Hepatocyte (in vitro differentiated cells): ENCODE measurements at regions not wholly inside any gene's neighbourhood (a gene's known extent, or its start where the extent isn't known, plus 50 kb on each side); places are given as distances from the start of the nearest gene placed in this dataset.

ENCODE experiments used
- DNase-seq: peaks from one replicate; pipeline ENCODE4 v3.0.0-alpha.2; 2016; ENCODE audit warnings: low spot score
- H2AFZ ChIP-seq: fragments of 200-600 bp; sonication (generic); 2 replicates; pipeline ENCODE4 v1.6.0; 2016; ENCODE audit warnings: antibody characterized with exemption, mild to moderate bottlenecking
- H3K27ac ChIP-seq: fragments of 200-600 bp; sonication (generic); 2 replicates; pipeline ENCODE4 v1.5.1; 2016; ENCODE audit warnings: mild to moderate bottlenecking
- H3K27me3 ChIP-seq: fragments of 200-600 bp; sonication (generic); 2 replicates; pipeline ENCODE4 v1.6.1; 2016
- H3K36me3 ChIP-seq: fragments of 200-600 bp; sonication (generic); replicated peaks from 2 replicates; pipeline ENCODE4 v1.5.1; 2016; ENCODE audit warnings: low read depth; ENCODE audit not compliant: insufficient read depth
- H3K4me1 ChIP-seq: fragments of 200-600 bp; sonication (generic); 2 replicates; pipeline ENCODE4 v1.5.1; 2016; ENCODE audit warnings: mild to moderate bottlenecking, moderate library complexity; ENCODE audit not compliant: insufficient read depth
- H3K4me2 ChIP-seq: fragments of 200-600 bp; sonication (generic); 2 replicates; pipeline ENCODE4 v1.6.0; 2016
- H3K4me3 ChIP-seq: fragments of 200-600 bp; sonication (generic); 2 replicates; pipeline ENCODE4 v1.5.1; 2016; ENCODE audit warnings: mild to moderate bottlenecking
- H3K79me2 ChIP-seq: fragments of 200-600 bp; sonication (generic); 2 replicates; pipeline ENCODE4 v1.6.0; 2017; ENCODE audit warnings: mild to moderate bottlenecking
- H3K9me2 ChIP-seq: fragments of 200-600 bp; sonication (generic); replicated peaks from 2 replicates; pipeline ENCODE4 v1.6.0; 2017; ENCODE audit warnings: mild to moderate bottlenecking; ENCODE audit not compliant: insufficient read depth
- H3K9me3 ChIP-seq: fragments of 200-600 bp; sonication (generic); 2 replicates; pipeline ENCODE4 v1.5.1; 2016; ENCODE audit warnings: low read depth, mild to moderate bottlenecking
- H4K20me1 ChIP-seq: fragments of 200-600 bp; sonication (generic); 2 replicates; pipeline ENCODE4 v1.6.0; 2016; ENCODE audit warnings: mild to moderate bottlenecking; ENCODE audit not compliant: insufficient read depth, poor library complexity, severe bottlenecking
- EZH2 ChIP-seq: fragments of 200-600 bp; sonication (generic); IDR thresholded peaks from 2 replicates; pipeline ENCODE4 v1.6.1; 2016; ENCODE audit warnings: antibody characterized with exemption, mild to moderate bottlenecking, borderline replicate concordance
- EZH2phosphoT487 ChIP-seq: fragments of 200-600 bp; sonication (generic); IDR thresholded peaks from one replicate; pipeline ENCODE4 v1.6.1; 2018; ENCODE audit warnings: antibody characterized with exemption, mild to moderate bottlenecking, low read depth, moderate library complexity; ENCODE audit not compliant: unreplicated experiment, severe bottlenecking
- WGBS: methylation state at CpG from one replicate; pipeline ENCODE4 v1.1.6; 2016; ENCODE audit warnings: low lambda C conversion rate; ENCODE audit errors: missing lambda C conversion rate; 5-methylcytosine and 5-hydroxymethylcytosine counted together
- TF ChIP-seq, protein P1 (sequence below): fragments of 200-600 bp; sonication (generic); IDR thresholded peaks from 2 replicates; pipeline ENCODE4 v1.5.1; 2016; ENCODE audit warnings: antibody characterized with exemption, mild to moderate bottlenecking; ENCODE audit not compliant: poor library complexity

DNA sequence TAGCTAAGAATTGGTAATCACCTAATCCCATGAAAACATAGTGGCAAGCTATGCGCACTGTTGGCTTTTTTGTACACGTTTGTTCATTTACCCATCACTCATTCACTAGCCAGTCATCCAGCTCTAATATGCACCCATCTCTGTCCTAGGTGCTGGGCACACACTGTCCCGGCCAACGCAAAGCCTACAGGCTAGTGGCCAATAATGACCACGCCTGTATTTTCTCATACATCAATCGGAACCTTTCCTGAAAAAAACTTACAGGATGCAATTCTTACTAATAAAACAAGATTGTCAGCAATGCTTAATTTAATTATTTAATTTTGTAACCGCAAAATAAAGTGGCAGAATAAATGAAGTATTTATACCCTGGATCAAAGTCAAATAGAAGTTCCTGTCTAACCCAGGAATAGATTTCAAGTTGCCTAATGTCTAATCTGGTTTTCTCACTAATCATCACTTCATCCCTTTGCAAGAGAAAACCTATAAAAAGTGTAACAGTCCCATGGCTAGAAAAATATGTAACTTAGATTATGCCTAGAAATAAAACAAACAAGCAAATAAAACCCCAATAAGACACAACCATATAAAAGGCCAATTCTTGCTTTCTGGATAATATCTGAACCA lies 143.3 kb upstream of the BLID start:
- Histone ChIP-seq H3K9me3 (no peaks in the 10 kb centered on the region), H3K9me2 (no peaks in the 10 kb centered on the region), H3K36me3 (no peaks in the 10 kb centered on the region), H4K20me1 (no peaks in the 10 kb centered on the region), H3K4me1 (no peaks in the 10 kb centered on the region), H3K79me2 (no peaks in the 10 kb centered on the region), H3K27me3 (no peaks in the 10 kb centered on the region), H2AFZ (no peak overlapping the region), H3K4me3 (no peak overlapping the region), H3K4me2 (no peak overlapping the region), H3K27ac (no peak overlapping the region)
- TF ChIP-seq, protein P1, sequence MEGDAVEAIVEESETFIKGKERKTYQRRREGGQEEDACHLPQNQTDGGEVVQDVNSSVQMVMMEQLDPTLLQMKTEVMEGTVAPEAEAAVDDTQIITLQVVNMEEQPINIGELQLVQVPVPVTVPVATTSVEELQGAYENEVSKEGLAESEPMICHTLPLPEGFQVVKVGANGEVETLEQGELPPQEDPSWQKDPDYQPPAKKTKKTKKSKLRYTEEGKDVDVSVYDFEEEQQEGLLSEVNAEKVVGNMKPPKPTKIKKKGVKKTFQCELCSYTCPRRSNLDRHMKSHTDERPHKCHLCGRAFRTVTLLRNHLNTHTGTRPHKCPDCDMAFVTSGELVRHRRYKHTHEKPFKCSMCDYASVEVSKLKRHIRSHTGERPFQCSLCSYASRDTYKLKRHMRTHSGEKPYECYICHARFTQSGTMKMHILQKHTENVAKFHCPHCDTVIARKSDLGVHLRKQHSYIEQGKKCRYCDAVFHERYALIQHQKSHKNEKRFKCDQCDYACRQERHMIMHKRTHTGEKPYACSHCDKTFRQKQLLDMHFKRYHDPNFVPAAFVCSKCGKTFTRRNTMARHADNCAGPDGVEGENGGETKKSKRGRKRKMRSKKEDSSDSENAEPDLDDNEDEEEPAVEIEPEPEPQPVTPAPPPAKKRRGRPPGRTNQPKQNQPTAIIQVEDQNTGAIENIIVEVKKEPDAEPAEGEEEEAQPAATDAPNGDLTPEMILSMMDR = no peak
- TF ChIP-seq EZH2phosphoT487 (no peak), EZH2 (no peak)
- DNase-seq = no peak
- 94% methylated on average over 7 of the region's 7 CpGs for WGBS

DNA sequence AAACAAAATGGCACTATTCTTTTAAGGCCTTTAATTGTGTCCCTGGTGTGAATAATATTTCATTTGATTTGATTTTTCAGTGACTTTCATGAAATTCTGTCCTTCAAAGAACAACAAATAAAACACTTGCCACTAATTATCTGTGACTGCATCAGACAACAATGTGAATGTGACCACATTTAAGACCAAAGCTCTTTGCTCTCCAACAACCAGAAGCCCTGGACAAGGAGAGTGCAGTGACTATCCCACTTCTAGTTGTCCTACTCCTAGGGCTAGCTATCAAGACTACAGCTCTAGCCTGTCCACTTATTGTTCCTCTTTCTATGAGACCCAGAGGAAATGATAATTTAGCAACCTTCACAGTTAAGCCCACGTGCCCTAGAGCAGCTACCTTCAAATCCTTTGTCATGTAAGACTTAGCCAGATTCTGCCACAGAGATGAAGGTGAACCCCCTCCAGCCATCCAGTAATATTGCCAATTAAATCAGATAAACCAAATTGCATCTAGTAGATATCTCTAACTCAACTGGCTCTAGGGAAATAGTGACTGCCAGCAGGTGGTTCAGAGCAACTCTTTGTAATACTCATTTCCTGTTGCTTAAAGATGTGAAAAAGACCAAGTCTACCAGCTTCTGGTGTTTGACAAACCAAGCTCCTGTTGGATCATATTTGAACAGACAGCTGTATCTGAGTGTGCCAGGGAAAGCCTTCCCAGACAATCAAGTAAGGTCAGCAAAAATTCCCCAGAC lies 142.6 kb upstream of the BLID start:
- no peak for DNase-seq
- Histone ChIP-seq H3K36me3 (no peaks in the 10 kb centered on the region), H3K4me1 (no peaks in the 10 kb centered on the region), H3K4me2 (no peak overlapping the region), H3K4me3 (no peak overlapping the region), H3K27ac (no peak overlapping the region), H3K27me3 (no peaks in the 10 kb centered on the region), H3K9me2 (no peaks in the 10 kb centered on the region), H3K79me2 (no peaks in the 10 kb centered on the region), H4K20me1 (no peaks in the 10 kb centered on the region), H3K9me3 (no peaks in the 10 kb centered on the region), H2AFZ (no peak overlapping the region)
- TF ChIP-seq, protein P1 = no peak
- no peak for TF ChIP-seq EZH2
- no peak for TF ChIP-seq EZH2phosphoT487
- 78% methylated on average over 1 of the region's 1 CpG for WGBS

DNA sequence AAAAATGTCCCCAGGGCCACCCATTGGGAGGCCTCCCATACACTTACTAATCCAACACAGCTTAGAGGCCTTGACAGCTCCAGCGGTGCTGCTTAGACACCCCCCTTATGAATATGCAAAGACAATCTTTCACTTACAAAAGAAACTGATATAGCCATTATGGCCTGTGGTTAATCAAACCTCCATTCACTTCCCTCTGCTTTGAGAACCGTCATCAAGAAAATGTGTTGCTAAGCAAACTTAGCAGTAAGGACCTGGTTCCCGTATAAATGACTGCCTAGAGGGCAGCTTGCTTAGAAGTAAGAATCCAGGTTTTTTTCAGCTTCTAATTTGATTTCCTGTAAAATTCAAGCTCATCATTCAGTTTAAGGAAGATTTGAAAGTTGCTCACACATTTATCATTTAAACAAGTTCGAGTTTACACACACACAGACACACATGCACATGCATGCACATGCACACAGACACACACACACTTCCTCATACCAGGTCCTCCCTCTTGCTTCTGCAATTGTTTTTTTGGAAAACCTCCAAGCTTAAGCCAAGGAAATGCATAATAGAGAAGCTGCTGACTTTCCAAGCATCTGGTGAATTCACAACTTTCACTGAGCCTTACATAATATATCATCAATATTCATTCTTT lies 137.7 kb upstream of the BLID start:
- H3K4me3 ChIP-seq = no peak overlapping the region
- peaks cover 2% of the 10 kb centered on the region for H3K36me3 ChIP-seq
- no peak overlapping the region for H3K27ac ChIP-seq
- WGBS = 31% methylated on average over 4 of the region's 4 CpGs
- DNase-seq = peak; percentile 12
- H4K20me1 ChIP-seq = no peaks in the 10 kb centered on the region
- H2AFZ ChIP-seq = no peak overlapping the region
- H3K9me2 ChIP-seq = no peaks in the 10 kb centered on the region
- H3K27me3 ChIP-seq = no peaks in the 10 kb centered on the region
- no peaks in the 10 kb centered on the region for H3K9me3 ChIP-seq
- TF ChIP-seq EZH2phosphoT487 (no peak), EZH2 (no peak)
- TF ChIP-seq, protein P1 = no peak
- H3K4me2 ChIP-seq = no peak overlapping the region
- no peaks in the 10 kb centered on the region for H3K79me2 ChIP-seq
- no peaks in the 10 kb centered on the region for H3K4me1 ChIP-seq
